Right lobe of liver (tissue), 6 donors: ENCODE measurements at regions not wholly inside any gene's neighbourhood (a gene's known extent, or its start where the extent isn't known, plus 50 kb on each side); places are given as distances from the start of the nearest gene placed in this dataset.

Source experiments
- ATAC-seq, 4 donors: fragments of 200-7000 bp; cut with Tn5 transposase; one replicate each; pipeline ENCODE4 v1.9.1; 2020; ENCODE audit warnings: mild to moderate bottlenecking in 4 of 4, moderate library complexity in 4 of 4
- DNase-seq, 3 donors: peaks; one replicate each; pipeline ENCODE4 v3.0.0-alpha.2; 2020
- H3K27ac ChIP-seq, 3 donors: fragments of 200-600 bp; one replicate each; pipeline ENCODE4 v1.8.0; 2022
- H3K27me3 ChIP-seq, 2 donors: fragments of 200-600 bp; one replicate each; pipeline ENCODE4 v1.8.0; 2022
- H3K36me3 ChIP-seq, 4 donors: fragments of 200-600 bp; sonication (generic) in 1 of 4; one replicate each; pipeline versions ENCODE4 v1.5.1 to v1.8.0; 2017 to 2022; ENCODE audit warnings: control low read depth in 1 of 4
- H3K4me1 ChIP-seq, 4 donors: fragments of 200-600 bp; sonication (generic) in 1 of 4; one replicate each; pipeline versions ENCODE4 v1.5.1 to v1.8.0; 2017 to 2022; ENCODE audit warnings: control low read depth in 1 of 4
- H3K4me3 ChIP-seq, 3 donors: fragments of 200-600 bp; one replicate each; pipeline ENCODE4 v1.8.0; 2022
- H3K9me3 ChIP-seq, 4 donors: fragments of 200-600 bp; sonication (generic) in 1 of 4; one replicate each; pipeline versions ENCODE4 v1.5.1 to v1.8.0; 2017 to 2022; ENCODE audit warnings: control low read depth in 1 of 4
- CTCF ChIP-seq, 4 donors: fragments of 200-600 bp in 3 of 4; fragments of 450-650 bp in 1 of 4; IDR thresholded peaks; one replicate each; pipeline versions ENCODE4 v1.5.1 to v1.8.0; 2016 to 2022; ENCODE audit warnings: antibody characterized with exemption in 4 of 4, mild to moderate bottlenecking in 2 of 4
- POLR2A ChIP-seq: fragments of 450-650 bp; IDR thresholded peaks from one replicate; pipeline ENCODE4 v1.6.1; 2017; ENCODE audit warnings: antibody characterized with exemption, mild to moderate bottlenecking
- WGBS: methylation state at CpG from one replicate; pipeline ENCODE4 v1.1.6; 2018; ENCODE audit warnings: low coverage, low lambda C conversion rate; ENCODE audit not compliant: insufficient coverage; ENCODE audit errors: missing lambda C conversion rate; 5-methylcytosine and 5-hydroxymethylcytosine counted together
- intact Hi-C, 2 donors: fragments of 100-400 bp; cut with DNase I; formaldehyde crosslinking; loops; one replicate each; pipeline versions ENCODE4 v1.11.2 to v1.14.1; 2022
- donor health status: DM: no; HTN: yes; CAD: no.
- donor health status: DM: no; HTN: no; CAD: no.
- donor health status: DM: no; HTN: no; CAD: no.
- donor health status: DM: no; HTN: yes; CAD: no.
- donor health status: DM: no; HTN: yes; CAD: no.

- no peaks in the 10 kb centered on the region for H3K27me3 ChIP-seq
- H3K27ac ChIP-seq, result no peak overlapping the region
- TF ChIP-seq CTCF (IDR thresholded peaks at IDR 0.05) (no peak), POLR2A (no peak)
- no peaks in the 10 kb centered on the region for H3K36me3 ChIP-seq
- 7% methylated on average over 5 of the region's 5 CpGs for WGBS
- H3K9me3 ChIP-seq, result no peaks in the 10 kb centered on the region
- ATAC-seq (peak in 1 of 4 donors; percentile 52), DNase-seq (no peak)
- no peaks in the 10 kb centered on the region for H3K4me1 ChIP-seq
- intact Hi-C loops, result no loop called here
- H3K4me3 ChIP-seq, result no peak overlapping the region
These were observed 139.5 kb upstream of the BTBD3 start for GRCh38 chr20:11778206-11778570.

GRCh38 chr20:11780765-11781369, 136.8 kb upstream of the BTBD3 start:
- no peaks in the 10 kb centered on the region for H3K9me3 ChIP-seq
- ATAC-seq, result no peak
- no peaks in the 10 kb centered on the region for H3K4me1 ChIP-seq
- TF ChIP-seq CTCF (IDR thresholded peaks at IDR 0.05), result no peak
- no peak for TF ChIP-seq POLR2A
- intact Hi-C loops, result no loop called here
- no peak overlapping the region for H3K4me3 ChIP-seq
- WGBS, result 58% methylated on average over 2 of the region's 2 CpGs
- no peaks in the 10 kb centered on the region for H3K36me3 ChIP-seq
- no peaks in the 10 kb centered on the region for H3K27me3 ChIP-seq
- H3K27ac ChIP-seq, result no peak overlapping the region
- DNase-seq, result no peak

GRCh38 chr20:11783102-11783850, 134.4 kb upstream of the BTBD3 start:
- WGBS, result 64% methylated on average over 6 of the region's 6 CpGs
- Histone ChIP-seq H3K27me3 (no peaks in the 10 kb centered on the region), H3K27ac (no peak overlapping the region), H3K9me3 (no peaks in the 10 kb centered on the region), H3K36me3 (no peaks in the 10 kb centered on the region), H3K4me1 (no peaks in the 10 kb centered on the region), H3K4me3 (no peak overlapping the region)
- no peak for TF ChIP-seq CTCF (IDR thresholded peaks at IDR 0.05)
- no peak for TF ChIP-seq POLR2A
- intact Hi-C loops, result no loop called here
- ATAC-seq (no peak), DNase-seq (no peak)

GRCh38 chr20:11785885-11786507, 131.7 kb upstream of the BTBD3 start:
- Histone ChIP-seq H3K4me3 (no peak overlapping the region), H3K9me3 (no peaks in the 10 kb centered on the region), H3K27me3 (no peaks in the 10 kb centered on the region), H3K36me3 (no peaks in the 10 kb centered on the region), H3K4me1 (no peaks in the 10 kb centered on the region), H3K27ac (no peak overlapping the region)
- ATAC-seq (no peak), DNase-seq (no peak)
- TF ChIP-seq CTCF (IDR thresholded peaks at IDR 0.05), result no peak
- no peak for TF ChIP-seq POLR2A
- intact Hi-C loops, result no loop called here
- WGBS, result 74% methylated on average over 4 of the region's 4 CpGs
